Right lobe of liver (tissue), 6 donors: ENCODE measurements at regions not wholly inside any gene's neighbourhood (a gene's known extent, or its start where the extent isn't known, plus 50 kb on each side); places are given as distances from the start of the nearest gene placed in this dataset.

Experiments used
- ATAC-seq, 4 donors: fragments of 200-7000 bp; cut with Tn5 transposase; one replicate each; pipeline ENCODE4 v1.9.1; 2020; ENCODE audit warnings: mild to moderate bottlenecking in 4 of 4, moderate library complexity in 4 of 4
- DNase-seq, 3 donors: peaks; one replicate each; pipeline ENCODE4 v3.0.0-alpha.2; 2020
- H3K27ac ChIP-seq, 3 donors: fragments of 200-600 bp; one replicate each; pipeline ENCODE4 v1.8.0; 2022
- H3K27me3 ChIP-seq, 2 donors: fragments of 200-600 bp; one replicate each; pipeline ENCODE4 v1.8.0; 2022
- H3K36me3 ChIP-seq, 4 donors: fragments of 200-600 bp; sonication (generic) in 1 of 4; one replicate each; pipeline versions ENCODE4 v1.5.1 to v1.8.0; 2017 to 2022; ENCODE audit warnings: control low read depth in 1 of 4
- H3K4me1 ChIP-seq, 4 donors: fragments of 200-600 bp; sonication (generic) in 1 of 4; one replicate each; pipeline versions ENCODE4 v1.5.1 to v1.8.0; 2017 to 2022; ENCODE audit warnings: control low read depth in 1 of 4
- H3K4me3 ChIP-seq, 3 donors: fragments of 200-600 bp; one replicate each; pipeline ENCODE4 v1.8.0; 2022
- H3K9me3 ChIP-seq, 4 donors: fragments of 200-600 bp; sonication (generic) in 1 of 4; one replicate each; pipeline versions ENCODE4 v1.5.1 to v1.8.0; 2017 to 2022; ENCODE audit warnings: control low read depth in 1 of 4
- POLR2A ChIP-seq: fragments of 450-650 bp; IDR thresholded peaks from one replicate; pipeline ENCODE4 v1.6.1; 2017; ENCODE audit warnings: antibody characterized with exemption, mild to moderate bottlenecking
- WGBS: methylation state at CpG from one replicate; pipeline ENCODE4 v1.1.6; 2018; ENCODE audit warnings: low coverage, low lambda C conversion rate; ENCODE audit not compliant: insufficient coverage; ENCODE audit errors: missing lambda C conversion rate; 5-methylcytosine and 5-hydroxymethylcytosine counted together
- intact Hi-C, 2 donors: fragments of 100-400 bp; cut with DNase I; formaldehyde crosslinking; loops; one replicate each; pipeline versions ENCODE4 v1.11.2 to v1.14.1; 2022
- TF ChIP-seq, protein P1 (sequence below), 4 donors: fragments of 200-600 bp in 3 of 4; fragments of 450-650 bp in 1 of 4; IDR thresholded peaks; one replicate each; pipeline versions ENCODE4 v1.5.1 to v1.8.0; 2016 to 2022; ENCODE audit warnings: antibody characterized with exemption in 4 of 4, mild to moderate bottlenecking in 2 of 4
- donor health status: DM: no; HTN: yes; CAD: no.
- donor health status: DM: no; HTN: no; CAD: no.
- donor health status: DM: no; HTN: no; CAD: no.
- donor health status: DM: no; HTN: yes; CAD: no.
- donor health status: DM: no; HTN: yes; CAD: no.

DNA sequence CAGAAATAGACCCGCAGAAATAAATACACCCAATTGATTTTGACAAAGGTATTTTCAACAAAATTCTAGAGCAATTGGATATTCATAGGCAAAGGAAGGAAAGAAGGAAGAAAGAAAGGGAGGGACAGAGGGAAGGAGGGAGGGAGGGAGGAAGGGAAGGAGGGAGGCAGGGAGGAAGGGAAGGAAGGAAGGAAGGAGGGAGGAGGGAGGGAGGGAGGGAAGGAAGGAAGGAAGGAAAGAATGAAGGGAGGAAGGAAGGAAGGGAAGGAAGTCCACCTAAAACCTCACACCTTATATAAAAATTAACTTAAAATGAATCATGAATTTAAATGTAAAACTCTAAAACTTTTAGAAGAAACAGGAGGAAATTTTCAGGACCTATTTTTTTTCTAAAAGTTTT lies 94.2 kb upstream of the USP47 start:
- TF ChIP-seq POLR2A: no peak
- TF ChIP-seq, protein P1, sequence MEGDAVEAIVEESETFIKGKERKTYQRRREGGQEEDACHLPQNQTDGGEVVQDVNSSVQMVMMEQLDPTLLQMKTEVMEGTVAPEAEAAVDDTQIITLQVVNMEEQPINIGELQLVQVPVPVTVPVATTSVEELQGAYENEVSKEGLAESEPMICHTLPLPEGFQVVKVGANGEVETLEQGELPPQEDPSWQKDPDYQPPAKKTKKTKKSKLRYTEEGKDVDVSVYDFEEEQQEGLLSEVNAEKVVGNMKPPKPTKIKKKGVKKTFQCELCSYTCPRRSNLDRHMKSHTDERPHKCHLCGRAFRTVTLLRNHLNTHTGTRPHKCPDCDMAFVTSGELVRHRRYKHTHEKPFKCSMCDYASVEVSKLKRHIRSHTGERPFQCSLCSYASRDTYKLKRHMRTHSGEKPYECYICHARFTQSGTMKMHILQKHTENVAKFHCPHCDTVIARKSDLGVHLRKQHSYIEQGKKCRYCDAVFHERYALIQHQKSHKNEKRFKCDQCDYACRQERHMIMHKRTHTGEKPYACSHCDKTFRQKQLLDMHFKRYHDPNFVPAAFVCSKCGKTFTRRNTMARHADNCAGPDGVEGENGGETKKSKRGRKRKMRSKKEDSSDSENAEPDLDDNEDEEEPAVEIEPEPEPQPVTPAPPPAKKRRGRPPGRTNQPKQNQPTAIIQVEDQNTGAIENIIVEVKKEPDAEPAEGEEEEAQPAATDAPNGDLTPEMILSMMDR (IDR thresholded peaks at IDR 0.05): no peak
- no peaks in the 10 kb centered on the region for H3K4me1 ChIP-seq
- no peak overlapping the region for H3K27ac ChIP-seq
- DNase-seq: no peak
- ATAC-seq: no peak
- H3K9me3 ChIP-seq: no peaks in the 10 kb centered on the region
- no peaks in the 10 kb centered on the region for H3K27me3 ChIP-seq
- no peaks in the 10 kb centered on the region for H3K36me3 ChIP-seq
- intact Hi-C loops: no loop called here
- WGBS: 100% methylated on average over 1 of the region's 1 CpG
- no peak overlapping the region for H3K4me3 ChIP-seq

GRCh38 chr11:11746449-11746848 lies 95.3 kb upstream of the USP47 start:
- TF ChIP-seq POLR2A: no peak
- TF ChIP-seq, protein P1 (IDR thresholded peaks at IDR 0.05): no peak
- H3K4me1 ChIP-seq: no peaks in the 10 kb centered on the region
- 44% methylated on average over 1 of the region's 1 CpG for WGBS
- DNase-seq (no peak), ATAC-seq (no peak)
- H3K9me3 ChIP-seq: no peaks in the 10 kb centered on the region
- intact Hi-C loops: no loop called here
- H3K27me3 ChIP-seq: no peaks in the 10 kb centered on the region
- H3K27ac ChIP-seq: no peak overlapping the region
- H3K4me3 ChIP-seq: no peak overlapping the region
- H3K36me3 ChIP-seq: no peaks in the 10 kb centered on the region

- 86% methylated on average over 3 of the region's 3 CpGs for WGBS
- no peaks in the 10 kb centered on the region for H3K36me3 ChIP-seq
- H3K27me3 ChIP-seq: no peaks in the 10 kb centered on the region
- no peak for ATAC-seq
- TF ChIP-seq, protein P1 (IDR thresholded peaks at IDR 0.05): no peak
- TF ChIP-seq POLR2A: no peak
- no peaks in the 10 kb centered on the region for H3K9me3 ChIP-seq
- no peak overlapping the region for H3K27ac ChIP-seq
- H3K4me3 ChIP-seq: no peak overlapping the region
- intact Hi-C loops: no loop called here
- no peak for DNase-seq
- no peaks in the 10 kb centered on the region for H3K4me1 ChIP-seq
Measured at GRCh38 chr11:11743216-11743615, 98.6 kb upstream of the USP47 start.

DNA sequence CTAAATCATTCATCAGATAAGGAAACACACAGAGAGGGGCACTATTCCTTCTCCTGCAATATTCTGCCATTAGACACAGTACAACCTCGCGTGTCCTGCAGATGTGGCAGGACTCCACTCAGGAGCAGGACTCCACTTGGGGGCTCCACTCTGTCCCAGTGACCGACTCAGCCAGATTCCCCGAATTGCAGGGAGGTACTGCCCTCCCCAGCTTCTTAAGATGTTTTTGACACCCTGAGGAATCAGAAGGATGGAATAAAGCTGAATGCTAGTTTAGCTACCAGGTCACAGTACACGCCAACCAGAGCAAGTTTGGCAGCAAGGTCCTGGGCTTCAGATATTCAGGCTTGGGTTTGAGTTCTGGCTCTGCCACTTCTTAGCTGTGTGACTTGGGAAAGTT lies 99.3 kb upstream of the USP47 start:
- intact Hi-C loops: no loop called here
- ATAC-seq (no peak), DNase-seq (no peak)
- H3K4me3 ChIP-seq: no peak overlapping the region
- no peak overlapping the region for H3K27ac ChIP-seq
- TF ChIP-seq, protein P1 (IDR thresholded peaks at IDR 0.05): no peak
- TF ChIP-seq POLR2A: no peak
- no peaks in the 10 kb centered on the region for H3K27me3 ChIP-seq
- no peaks in the 10 kb centered on the region for H3K4me1 ChIP-seq
- H3K36me3 ChIP-seq: no peaks in the 10 kb centered on the region
- 69% methylated on average over 5 of the region's 5 CpGs for WGBS
- H3K9me3 ChIP-seq: no peaks in the 10 kb centered on the region

GRCh38 chr11:11740836-11741235 lies 100.9 kb upstream of the USP47 start:
- H3K36me3 ChIP-seq: no peaks in the 10 kb centered on the region
- DNase-seq: no peak
- 42% methylated on average over 1 of the region's 1 CpG for WGBS
- no peaks in the 10 kb centered on the region for H3K4me1 ChIP-seq
- H3K27me3 ChIP-seq: no peaks in the 10 kb centered on the region
- no peaks in the 10 kb centered on the region for H3K9me3 ChIP-seq
- H3K27ac ChIP-seq: no peak overlapping the region
- intact Hi-C loops: no loop called here
- no peak overlapping the region for H3K4me3 ChIP-seq
- TF ChIP-seq POLR2A: no peak
- TF ChIP-seq, protein P1 (IDR thresholded peaks at IDR 0.05): no peak
- ATAC-seq: no peak
